Panc1 (cell line): ENCODE measurements at regions not wholly inside any gene's neighbourhood (a gene's known extent, or its start where the extent isn't known, plus 50 kb on each side); places are given as distances from the start of the nearest gene placed in this dataset.

ENCODE experiments used
- POLR2AphosphoS5 ChIP-seq: IDR thresholded peaks from 2 replicates; pipeline ENCODE4 v1.6.1; 2012; ENCODE audit warnings: mild to moderate bottlenecking, low read depth, low read length, moderate library complexity
- TCF7L2 ChIP-seq: IDR thresholded peaks from 2 replicates; pipeline ENCODE4 v1.6.1; 2011; ENCODE audit warnings: mild to moderate bottlenecking, low read depth, low read length, inconsistent platforms
- TF ChIP-seq, protein P1 (sequence below): fragments of 450-650 bp; IDR thresholded peaks from 2 replicates; pipeline ENCODE4 v1.5.1; 2017; ENCODE audit warnings: mild to moderate bottlenecking
- TF ChIP-seq, protein P2 (sequence below), 2 experiments: IDR thresholded peaks; 2 replicates each; pipeline ENCODE4 v1.6.1; 2011 to 2012; ENCODE audit warnings: low read depth in 2 of 2, control low read depth in 1 of 2, low read length in 1 of 2, mild to moderate bottlenecking in 1 of 2, moderate library complexity in 1 of 2; ENCODE audit not compliant: insufficient read depth in 1 of 2

DNA sequence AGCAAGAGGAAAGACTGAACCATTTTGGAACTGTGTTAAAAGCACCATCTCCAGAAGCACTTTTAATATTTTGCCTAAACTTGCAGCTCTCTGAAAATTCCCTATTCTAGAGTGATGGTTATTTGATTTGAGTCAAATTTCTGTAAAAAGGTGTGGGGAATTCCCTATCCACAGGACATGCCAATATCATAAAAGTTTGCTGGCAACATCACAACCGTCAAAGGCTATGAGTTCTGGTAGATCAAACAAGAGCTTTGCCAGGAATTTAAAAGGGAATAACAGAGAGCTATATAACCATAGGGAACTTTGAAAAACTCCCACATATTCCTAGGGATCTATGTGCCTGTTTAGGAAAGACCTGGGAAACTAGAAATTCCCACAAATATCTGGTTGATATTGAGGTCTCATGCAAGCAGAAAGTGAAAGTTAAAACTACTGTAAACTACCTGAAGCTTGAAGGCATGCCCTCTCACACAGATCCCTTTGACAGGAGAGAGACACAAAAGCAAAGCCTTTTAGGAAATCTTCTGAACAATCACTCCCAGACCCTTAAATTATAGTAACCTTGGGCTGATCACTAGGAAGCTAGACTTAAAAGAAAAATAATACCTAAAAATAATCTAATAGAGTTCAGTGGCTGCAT is 549.9 kb downstream of the ANXA1 start:
- TF ChIP-seq, protein P1, sequence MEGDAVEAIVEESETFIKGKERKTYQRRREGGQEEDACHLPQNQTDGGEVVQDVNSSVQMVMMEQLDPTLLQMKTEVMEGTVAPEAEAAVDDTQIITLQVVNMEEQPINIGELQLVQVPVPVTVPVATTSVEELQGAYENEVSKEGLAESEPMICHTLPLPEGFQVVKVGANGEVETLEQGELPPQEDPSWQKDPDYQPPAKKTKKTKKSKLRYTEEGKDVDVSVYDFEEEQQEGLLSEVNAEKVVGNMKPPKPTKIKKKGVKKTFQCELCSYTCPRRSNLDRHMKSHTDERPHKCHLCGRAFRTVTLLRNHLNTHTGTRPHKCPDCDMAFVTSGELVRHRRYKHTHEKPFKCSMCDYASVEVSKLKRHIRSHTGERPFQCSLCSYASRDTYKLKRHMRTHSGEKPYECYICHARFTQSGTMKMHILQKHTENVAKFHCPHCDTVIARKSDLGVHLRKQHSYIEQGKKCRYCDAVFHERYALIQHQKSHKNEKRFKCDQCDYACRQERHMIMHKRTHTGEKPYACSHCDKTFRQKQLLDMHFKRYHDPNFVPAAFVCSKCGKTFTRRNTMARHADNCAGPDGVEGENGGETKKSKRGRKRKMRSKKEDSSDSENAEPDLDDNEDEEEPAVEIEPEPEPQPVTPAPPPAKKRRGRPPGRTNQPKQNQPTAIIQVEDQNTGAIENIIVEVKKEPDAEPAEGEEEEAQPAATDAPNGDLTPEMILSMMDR: no peak
- no peak for TF ChIP-seq POLR2AphosphoS5
- TF ChIP-seq, protein P2, sequence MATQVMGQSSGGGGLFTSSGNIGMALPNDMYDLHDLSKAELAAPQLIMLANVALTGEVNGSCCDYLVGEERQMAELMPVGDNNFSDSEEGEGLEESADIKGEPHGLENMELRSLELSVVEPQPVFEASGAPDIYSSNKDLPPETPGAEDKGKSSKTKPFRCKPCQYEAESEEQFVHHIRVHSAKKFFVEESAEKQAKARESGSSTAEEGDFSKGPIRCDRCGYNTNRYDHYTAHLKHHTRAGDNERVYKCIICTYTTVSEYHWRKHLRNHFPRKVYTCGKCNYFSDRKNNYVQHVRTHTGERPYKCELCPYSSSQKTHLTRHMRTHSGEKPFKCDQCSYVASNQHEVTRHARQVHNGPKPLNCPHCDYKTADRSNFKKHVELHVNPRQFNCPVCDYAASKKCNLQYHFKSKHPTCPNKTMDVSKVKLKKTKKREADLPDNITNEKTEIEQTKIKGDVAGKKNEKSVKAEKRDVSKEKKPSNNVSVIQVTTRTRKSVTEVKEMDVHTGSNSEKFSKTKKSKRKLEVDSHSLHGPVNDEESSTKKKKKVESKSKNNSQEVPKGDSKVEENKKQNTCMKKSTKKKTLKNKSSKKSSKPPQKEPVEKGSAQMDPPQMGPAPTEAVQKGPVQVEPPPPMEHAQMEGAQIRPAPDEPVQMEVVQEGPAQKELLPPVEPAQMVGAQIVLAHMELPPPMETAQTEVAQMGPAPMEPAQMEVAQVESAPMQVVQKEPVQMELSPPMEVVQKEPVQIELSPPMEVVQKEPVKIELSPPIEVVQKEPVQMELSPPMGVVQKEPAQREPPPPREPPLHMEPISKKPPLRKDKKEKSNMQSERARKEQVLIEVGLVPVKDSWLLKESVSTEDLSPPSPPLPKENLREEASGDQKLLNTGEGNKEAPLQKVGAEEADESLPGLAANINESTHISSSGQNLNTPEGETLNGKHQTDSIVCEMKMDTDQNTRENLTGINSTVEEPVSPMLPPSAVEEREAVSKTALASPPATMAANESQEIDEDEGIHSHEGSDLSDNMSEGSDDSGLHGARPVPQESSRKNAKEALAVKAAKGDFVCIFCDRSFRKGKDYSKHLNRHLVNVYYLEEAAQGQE (IDR thresholded peaks at IDR 0.05; ENCODE audit: insufficient read depth in 1 of 2, low read depth in 2 of 2, low read length in 1 of 2): no peak
- TF ChIP-seq TCF7L2: no peak
